ENCODE measurements at regions not wholly inside any gene's neighbourhood (a gene's known extent, or its start where the extent isn't known, plus 50 kb on each side); places are given as distances from the start of the nearest gene placed in this dataset.

GRCh38 chr7:91579837-91580236, 300.7 kb downstream of the MTERF1 start:
- ChIA-PET CTCF (interaction anchor here (0.6 kb wide), 1 partner anchor 250 kb away, joined by 4 read pairs; no protein-coding TSS in a partner anchor), POLR2A (no interaction called here)
- H3K4me1 ChIP-seq (ENCODE audit: control insufficient read depth, insufficient read depth, low read length): no peaks in the 10 kb centered on the region
- in situ Hi-C loops (cut with HindIII; ENCODE audit: low pct_unique_long_range_greater_than_20kb, low sequenced_read_pairs) (no loop called here), intact Hi-C loops (cut with micrococcal nuclease; ENCODE audit: unreplicated experiment) (no loop called here)
- H3K36me3 ChIP-seq (ENCODE audit: control insufficient read depth, insufficient read depth, low read length): no peaks in the 10 kb centered on the region
- H3K4me3 ChIP-seq (ENCODE audit: low read depth in 2 of 2, low read length in 2 of 2): no peak overlapping the region
- H3K27me3 ChIP-seq (ENCODE audit: control insufficient read depth, insufficient read depth, low read length): no peaks in the 10 kb centered on the region
- no peak for ATAC-seq
- TF ChIP-seq POLR2AphosphoS5 (IDR thresholded peaks at IDR 0.05; ENCODE audit: low read depth, low read length) (no peak), TCF7L2 (IDR thresholded peaks at IDR 0.05; ENCODE audit: low read depth, low read length) (no peak), CTCF (IDR thresholded peaks at IDR 0.05) (no peak), REST (IDR thresholded peaks at IDR 0.05; ENCODE audit: insufficient read depth in 1 of 2, low read depth in 2 of 2, low read length in 1 of 2) (no peak), SIN3A (IDR thresholded peaks at IDR 0.05; ENCODE audit: borderline replicate concordance, insufficient read depth, low read depth, low read length) (no peak)
- no peak overlapping the region for H3K27ac ChIP-seq (ENCODE audit: low read length)
- no peak for DNase-seq (ENCODE audit: low read depth, low spot score)
- BruUV-seq (replicated peaks): no TSS peak
- H3K9me3 ChIP-seq (ENCODE audit: control insufficient read depth, insufficient read depth, low read depth, low read length): no peaks in the 10 kb centered on the region

- in situ Hi-C loops (cut with HindIII; ENCODE audit: low pct_unique_long_range_greater_than_20kb, low sequenced_read_pairs) (no loop called here), intact Hi-C loops (cut with micrococcal nuclease; ENCODE audit: unreplicated experiment) (no loop called here)
- Histone ChIP-seq H3K4me3 (ENCODE audit: low read depth in 2 of 2, low read length in 2 of 2) (no peak overlapping the region), H3K36me3 (ENCODE audit: control insufficient read depth, insufficient read depth, low read length) (no peaks in the 10 kb centered on the region), H3K27ac (ENCODE audit: low read length) (no peak overlapping the region), H3K4me1 (ENCODE audit: control insufficient read depth, insufficient read depth, low read length) (no peaks in the 10 kb centered on the region), H3K27me3 (ENCODE audit: control insufficient read depth, insufficient read depth, low read length) (no peaks in the 10 kb centered on the region), H3K9me3 (ENCODE audit: control insufficient read depth, insufficient read depth, low read depth, low read length) (no peaks in the 10 kb centered on the region)
- DNase-seq (ENCODE audit: low read depth, low spot score): no peak
- ChIA-PET POLR2A (no interaction called here), CTCF (no interaction called here)
- BruUV-seq (replicated peaks): no TSS peak
- TF ChIP-seq SIN3A (IDR thresholded peaks at IDR 0.05; ENCODE audit: borderline replicate concordance, insufficient read depth, low read depth, low read length): no peak
- no peak for TF ChIP-seq REST (IDR thresholded peaks at IDR 0.05; ENCODE audit: insufficient read depth in 1 of 2, low read depth in 2 of 2, low read length in 1 of 2)
- TF ChIP-seq CTCF (IDR thresholded peaks at IDR 0.05): no peak
- no peak for TF ChIP-seq POLR2AphosphoS5 (IDR thresholded peaks at IDR 0.05; ENCODE audit: low read depth, low read length)
- TF ChIP-seq TCF7L2 (IDR thresholded peaks at IDR 0.05; ENCODE audit: low read depth, low read length): no peak
- no peak for ATAC-seq
Observed at GRCh38 chr7:91582799-91583477, 297.6 kb downstream of the MTERF1 start.

All from Panc1 (cell line).